ENCODE measurements at regions not wholly inside any gene's neighbourhood (a gene's known extent, or its start where the extent isn't known, plus 50 kb on each side); places are given as distances from the start of the nearest gene placed in this dataset.

DNA sequence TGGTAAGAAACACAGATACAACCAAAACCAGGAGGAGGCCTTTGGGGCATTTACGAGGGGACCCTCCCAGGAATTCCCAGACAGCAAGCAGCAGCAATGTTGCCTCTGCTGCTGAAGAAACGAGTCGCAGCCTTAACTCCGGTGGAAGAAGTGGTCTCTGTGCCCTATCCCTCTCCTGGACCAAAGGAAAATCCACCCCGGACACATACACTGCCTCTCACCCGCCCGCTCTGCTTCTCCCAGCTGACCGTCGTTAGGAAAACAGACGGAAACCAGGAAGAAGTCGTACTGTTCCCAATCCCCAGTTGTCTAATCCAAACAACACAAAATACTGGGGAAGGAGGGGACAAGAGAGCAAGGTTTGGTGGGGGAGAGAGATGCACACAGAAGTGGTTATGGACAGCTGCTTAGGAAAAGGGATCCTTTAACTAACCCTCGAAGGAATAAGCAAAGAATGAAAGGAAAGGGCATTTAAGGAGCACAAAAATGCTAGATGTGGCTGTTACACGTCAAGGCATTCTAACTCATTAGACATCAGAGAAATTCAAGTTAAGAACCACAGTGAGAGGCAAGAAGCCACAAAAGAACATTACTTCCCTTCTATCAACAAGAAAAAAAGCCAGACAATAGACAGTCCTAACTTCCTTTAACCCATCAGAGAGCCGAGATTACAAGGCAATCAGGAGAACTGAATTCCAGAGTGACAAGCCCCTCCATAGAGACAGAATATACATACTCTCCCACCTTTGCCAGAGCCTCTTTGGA lies 71.9 kb downstream of the ACTL7B start:
- TF ChIP-seq, protein P1, sequence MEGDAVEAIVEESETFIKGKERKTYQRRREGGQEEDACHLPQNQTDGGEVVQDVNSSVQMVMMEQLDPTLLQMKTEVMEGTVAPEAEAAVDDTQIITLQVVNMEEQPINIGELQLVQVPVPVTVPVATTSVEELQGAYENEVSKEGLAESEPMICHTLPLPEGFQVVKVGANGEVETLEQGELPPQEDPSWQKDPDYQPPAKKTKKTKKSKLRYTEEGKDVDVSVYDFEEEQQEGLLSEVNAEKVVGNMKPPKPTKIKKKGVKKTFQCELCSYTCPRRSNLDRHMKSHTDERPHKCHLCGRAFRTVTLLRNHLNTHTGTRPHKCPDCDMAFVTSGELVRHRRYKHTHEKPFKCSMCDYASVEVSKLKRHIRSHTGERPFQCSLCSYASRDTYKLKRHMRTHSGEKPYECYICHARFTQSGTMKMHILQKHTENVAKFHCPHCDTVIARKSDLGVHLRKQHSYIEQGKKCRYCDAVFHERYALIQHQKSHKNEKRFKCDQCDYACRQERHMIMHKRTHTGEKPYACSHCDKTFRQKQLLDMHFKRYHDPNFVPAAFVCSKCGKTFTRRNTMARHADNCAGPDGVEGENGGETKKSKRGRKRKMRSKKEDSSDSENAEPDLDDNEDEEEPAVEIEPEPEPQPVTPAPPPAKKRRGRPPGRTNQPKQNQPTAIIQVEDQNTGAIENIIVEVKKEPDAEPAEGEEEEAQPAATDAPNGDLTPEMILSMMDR (IDR thresholded peaks at IDR 0.05) = no peak
- no peak for TF ChIP-seq EZH2 (IDR thresholded peaks at IDR 0.05; ENCODE audit: borderline replicate concordance, insufficient read depth, low read depth, low read length, poor library complexity, severe bottlenecking)

Data from B cell (primary cell).